CD14-positive monocyte (primary cell): ENCODE measurements at regions not wholly inside any gene's neighbourhood (a gene's known extent, or its start where the extent isn't known, plus 50 kb on each side); places are given as distances from the start of the nearest gene placed in this dataset. TPM values are rescaled to one million over a fixed set of nuclear protein-coding genes. Genes with fewer than 3 reads are reported as not detected.
A peak's percentile ranks its signal among the peaks of the same experiment; 100 is the strongest.

Source experiments
- DNase-seq, 3 donors: peaks; one replicate each; pipeline ENCODE4 v3.0.0-alpha.2; 2011 to 2022
- H2AFZ ChIP-seq: 2 replicates; pipeline ENCODE4 v1.6.0; 2012; ENCODE audit warnings: mild to moderate bottlenecking, low read depth, low read length, inconsistent platforms; ENCODE audit not compliant: insufficient read depth, poor library complexity, severe bottlenecking
- H3K27ac ChIP-seq, 2 donors: 1 replicate in 1 of 2; 2 replicates in 1 of 2; pipeline ENCODE4 v1.5.1; 2012 to 2013; ENCODE audit warnings: low read length in 2 of 2, control low read depth in 1 of 2, inconsistent platforms in 1 of 2, low read depth in 1 of 2, mild to moderate bottlenecking in 1 of 2
- H3K27me3 ChIP-seq, 2 donors: one replicate each; pipeline versions ENCODE4 v1.6.0 to v1.6.1; 2011 to 2013; ENCODE audit warnings: low read length in 2 of 2; ENCODE audit not compliant: control insufficient read depth in 2 of 2, insufficient read depth in 2 of 2
- H3K36me3 ChIP-seq, 2 donors: replicated peaks in 1 of 2; 1 replicate in 1 of 2; 2 replicates in 1 of 2; pipeline versions ENCODE4 v1.5.1 to v1.6.1; 2012 to 2013; ENCODE audit warnings: low read length in 2 of 2, control low read depth in 1 of 2, inconsistent platforms in 1 of 2, mild to moderate bottlenecking in 1 of 2; ENCODE audit not compliant: insufficient read depth in 2 of 2, control insufficient read depth in 1 of 2
- H3K4me1 ChIP-seq, 2 donors: 1 replicate in 1 of 2; 2 replicates in 1 of 2; pipeline versions ENCODE4 v1.5.1 to v1.6.1; 2012 to 2013; ENCODE audit warnings: low read length in 2 of 2, control low read depth in 1 of 2, inconsistent platforms in 1 of 2, mild to moderate bottlenecking in 1 of 2, moderate library complexity in 1 of 2; ENCODE audit not compliant: insufficient read depth in 2 of 2, control insufficient read depth in 1 of 2
- H3K4me2 ChIP-seq: replicated peaks from 2 replicates; pipeline ENCODE3; 2012; ENCODE audit warnings: low read length, moderate library complexity, mild to moderate bottlenecking; ENCODE audit not compliant: poor library complexity, severe bottlenecking; ENCODE audit errors: extremely low read depth
- H3K4me3 ChIP-seq, 3 experiments: fragments of 200-600 bp in 1 of 3; sonication (generic) in 1 of 3; replicated peaks in 1 of 3; 1 replicate in 2 of 3; 2 replicates in 1 of 3; pipeline ENCODE4 v1.5.1; 2011 to 2013; ENCODE audit warnings: low read length in 3 of 3, mild to moderate bottlenecking in 3 of 3, control low read depth in 2 of 3, low read depth in 2 of 3, inconsistent platforms in 1 of 3, moderate library complexity in 1 of 3
- H3K79me2 ChIP-seq: 2 replicates; pipeline ENCODE4 v1.6.0; 2012; ENCODE audit warnings: mild to moderate bottlenecking, control low read depth, inconsistent platforms, low read length, moderate library complexity; ENCODE audit not compliant: insufficient read depth
- H3K9ac ChIP-seq: 2 replicates; pipeline ENCODE4 v1.6.0; 2017; ENCODE audit warnings: low read length, mild to moderate bottlenecking; ENCODE audit not compliant: insufficient read depth, poor library complexity, severe bottlenecking
- H3K9me3 ChIP-seq, 2 donors: replicated peaks in 1 of 2; 1 replicate in 1 of 2; 2 replicates in 1 of 2; pipeline versions ENCODE4 v1.5.1 to v1.6.1; 2012 to 2013; ENCODE audit warnings: low read length in 2 of 2, control low read depth in 1 of 2; ENCODE audit not compliant: control insufficient read depth in 1 of 2, insufficient read depth in 1 of 2
- H4K20me1 ChIP-seq: 2 replicates; pipeline ENCODE4 v1.6.0; 2012; ENCODE audit warnings: mild to moderate bottlenecking, low read length, control low read depth, moderate library complexity; ENCODE audit not compliant: insufficient read depth
- H3K27ac Mint-ChIP-seq, 7 donors: one replicate each; pipeline ENCODE4 v1.8.0; 2020; ENCODE audit warnings: mild to moderate bottlenecking in 7 of 7, mixed read lengths in 7 of 7, moderate library complexity in 6 of 7, inconsistent platforms in 2 of 7
- H3K27me3 Mint-ChIP-seq, 3 donors: one replicate each; pipeline ENCODE4 v1.8.0; 2021 to 2022; ENCODE audit warnings: low read depth in 3 of 3, mild to moderate bottlenecking in 3 of 3, mixed read lengths in 3 of 3, moderate library complexity in 3 of 3, inconsistent platforms in 1 of 3
- H3K36me3 Mint-ChIP-seq, 2 donors: one replicate each; pipeline ENCODE4 v1.8.0; 2020; ENCODE audit warnings: mixed read lengths in 2 of 2, inconsistent platforms in 1 of 2, mild to moderate bottlenecking in 1 of 2
- H3K4me1 Mint-ChIP-seq: one replicate; pipeline ENCODE4 v1.8.0; 2020; ENCODE audit warnings: mild to moderate bottlenecking, mixed read lengths
- H3K4me3 Mint-ChIP-seq, 2 donors: one replicate each; pipeline ENCODE4 v1.8.0; 2020; ENCODE audit warnings: mild to moderate bottlenecking in 2 of 2, mixed read lengths in 2 of 2, moderate library complexity in 1 of 2
- H3K9me3 Mint-ChIP-seq, 7 donors: one replicate each; pipeline ENCODE4 v1.8.0; 2020 to 2022; ENCODE audit warnings: mixed read lengths in 7 of 7, mild to moderate bottlenecking in 6 of 7, moderate library complexity in 6 of 7, inconsistent platforms in 2 of 7
- WGBS: methylation state at CpG from one replicate; pipeline ENCODE4 v1.1.5; 2013; ENCODE audit warnings: missing lambda C conversion rate; ENCODE audit not compliant: insufficient coverage; 5-methylcytosine and 5-hydroxymethylcytosine counted together
- intact Hi-C, 2 donors: fragments of 100-400 bp; cut with micrococcal nuclease; formaldehyde crosslinking; loops; one replicate each; pipeline versions ENCODE4 v1.15.0 to v1.15.1; 2023
- small RNA-seq: library from RNA; depleted of rRNA; stranded (forward); fragments of <200 nt; gene quantifications from one replicate; pipeline ENCODE3, GENCODE V24; 2012; ENCODE audit warnings: low read depth; ENCODE audit not compliant: insufficient read length
- TF ChIP-seq, protein P1 (sequence below): fragments of 200-600 bp; IDR thresholded peaks from one replicate; pipeline ENCODE4 v1.8.0; 2022; ENCODE audit warnings: antibody characterized with exemption, mild to moderate bottlenecking

GRCh38 chr11:10401696-10402392 lies 53.2 kb upstream of the AMPD3 start:
- Histone ChIP-seq H3K79me2 (no peaks in the 10 kb centered on the region), H3K9ac (no peak overlapping the region), H3K9me3 (no peaks in the 10 kb centered on the region), H3K36me3 (no peaks in the 10 kb centered on the region), H3K4me2 (no peak overlapping the region), H3K27me3 (no peaks in the 10 kb centered on the region), H3K4me3 (no peak overlapping the region), H4K20me1 (no peaks in the 10 kb centered on the region), H3K27ac (no peak overlapping the region), H3K4me1 (peaks cover 47 to 49% of the 10 kb centered on the region in 2 donors), H2AFZ (no peak overlapping the region)
- TF ChIP-seq, protein P1, sequence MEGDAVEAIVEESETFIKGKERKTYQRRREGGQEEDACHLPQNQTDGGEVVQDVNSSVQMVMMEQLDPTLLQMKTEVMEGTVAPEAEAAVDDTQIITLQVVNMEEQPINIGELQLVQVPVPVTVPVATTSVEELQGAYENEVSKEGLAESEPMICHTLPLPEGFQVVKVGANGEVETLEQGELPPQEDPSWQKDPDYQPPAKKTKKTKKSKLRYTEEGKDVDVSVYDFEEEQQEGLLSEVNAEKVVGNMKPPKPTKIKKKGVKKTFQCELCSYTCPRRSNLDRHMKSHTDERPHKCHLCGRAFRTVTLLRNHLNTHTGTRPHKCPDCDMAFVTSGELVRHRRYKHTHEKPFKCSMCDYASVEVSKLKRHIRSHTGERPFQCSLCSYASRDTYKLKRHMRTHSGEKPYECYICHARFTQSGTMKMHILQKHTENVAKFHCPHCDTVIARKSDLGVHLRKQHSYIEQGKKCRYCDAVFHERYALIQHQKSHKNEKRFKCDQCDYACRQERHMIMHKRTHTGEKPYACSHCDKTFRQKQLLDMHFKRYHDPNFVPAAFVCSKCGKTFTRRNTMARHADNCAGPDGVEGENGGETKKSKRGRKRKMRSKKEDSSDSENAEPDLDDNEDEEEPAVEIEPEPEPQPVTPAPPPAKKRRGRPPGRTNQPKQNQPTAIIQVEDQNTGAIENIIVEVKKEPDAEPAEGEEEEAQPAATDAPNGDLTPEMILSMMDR: no peak
- no peak for DNase-seq
- Mint-ChIP-seq H3K36me3 (peaks cover 0 to 7% of the 10 kb centered on the region in 2 donors), H3K9me3 (peaks cover 0 to 7% (median 2%) of the 10 kb centered on the region in 7 donors), H3K4me3 (peak overlapping the region in 1 of 2 donors; percentile 11), H3K4me1 (peaks cover 52% of the 10 kb centered on the region), H3K27ac (peak overlapping the region in 1 of 7 donors; percentile 63), H3K27me3 (peaks cover 3 to 9% (median 7%) of the 10 kb centered on the region in 3 donors)
- 70% methylated on average over 4 of the region's 4 CpGs for WGBS
- intact Hi-C loops: loop anchor here (5.0 to 10.0 kb wide), 2 partner anchors 250 to 273 kb away; no protein-coding TSS in a partner anchor

Small RNAs in the stretch of these regions (small RNA-seq; reads per million reads assigned to genes)
- gene RNU6ATAC33P: not detected
